Skin epidermis (tissue), 12 donors: ENCODE measurements at regions not wholly inside any gene's neighbourhood (a gene's known extent, or its start where the extent isn't known, plus 50 kb on each side); places are given as distances from the start of the nearest gene placed in this dataset.
"Not testable (repeated sequence)": the region's sequence is repeated elsewhere in the genome, so short reads cannot be mapped to it uniquely, and the experiment has no call there.

ENCODE experiments used
- H3K27ac ChIP-seq, 21 experiments: fragments of 200-600 bp; sonication (generic) in 11 of 21; one replicate each; pipeline ENCODE4 v1.5.0; 2020; ENCODE audit warnings: mild to moderate bottlenecking in 3 of 21, inconsistent platforms in 2 of 21, moderate library complexity in 2 of 21
- H3K4me3 ChIP-seq, 7 experiments: fragments of 200-600 bp; sonication (generic) in 2 of 7; one replicate each; pipeline ENCODE4 v1.5.0; 2020; ENCODE audit warnings: inconsistent platforms in 2 of 7, mild to moderate bottlenecking in 2 of 7, moderate library complexity in 1 of 7

GRCh38 chrX:115906881-115907280 lies 263.7 kb upstream of the AGTR2 start:
- Histone ChIP-seq H3K27ac (no peak overlapping the region), H3K4me3 (no peak overlapping the region)

- Histone ChIP-seq H3K4me3 (no peak overlapping the region), H3K27ac (no peak overlapping the region)
Observed at GRCh38 chrX:115909017-115909416, 261.5 kb upstream of the AGTR2 start.

GRCh38 chrX:115911967-115912366 lies 258.6 kb upstream of the AGTR2 start:
- Histone ChIP-seq H3K4me3 (no peak overlapping the region), H3K27ac (no peak overlapping the region)

DNA sequence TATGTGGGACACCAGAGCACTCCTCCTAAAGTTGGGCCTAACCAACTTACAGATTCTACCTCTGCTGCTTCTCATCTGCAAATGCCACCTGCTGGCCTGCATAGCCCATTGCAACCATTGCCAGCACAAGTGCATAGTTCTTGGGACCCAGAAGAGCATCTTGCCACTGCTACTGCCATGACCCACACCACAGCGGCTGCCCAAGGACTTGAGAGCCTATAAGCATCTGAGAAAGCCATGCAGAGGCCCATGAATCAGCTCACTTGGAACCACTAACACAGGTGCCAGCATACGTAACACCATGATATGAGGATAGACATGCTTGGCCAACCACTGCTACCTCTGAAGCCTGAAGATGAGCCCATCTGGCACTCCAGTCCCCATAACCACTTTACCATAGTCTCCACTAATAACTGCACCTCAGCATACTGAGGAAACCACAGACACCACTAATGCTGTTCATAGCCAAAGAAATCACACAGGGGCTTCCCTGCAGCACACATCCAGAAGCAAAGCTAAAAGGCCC lies 258.1 kb upstream of the AGTR2 start:
- no peak overlapping the region for H3K4me3 ChIP-seq
- H3K27ac ChIP-seq = no peak overlapping the region

DNA sequence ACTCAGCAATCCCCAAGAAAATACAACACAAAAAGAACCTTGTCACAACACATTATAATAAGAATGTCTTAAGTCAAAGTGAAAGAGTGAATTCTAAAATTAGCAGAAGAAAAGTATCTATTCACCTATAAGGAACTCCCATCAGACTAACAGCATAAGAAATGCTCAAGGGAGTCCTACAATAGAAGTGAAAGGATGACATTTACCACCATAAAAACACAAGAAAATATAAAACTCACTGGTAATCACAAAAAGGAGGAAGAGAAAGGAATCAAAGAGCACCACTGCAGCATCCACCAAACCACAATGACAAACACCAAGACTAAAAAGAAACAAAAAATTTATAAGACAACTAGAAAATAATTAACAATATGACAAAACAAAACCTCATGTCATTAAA lies 257.0 kb upstream of the AGTR2 start:
- Histone ChIP-seq H3K4me3 (no peak overlapping the region), H3K27ac (no peak overlapping the region)

GRCh38 chrX:115915625-115916024 lies 254.9 kb upstream of the AGTR2 start:
- H3K27ac ChIP-seq, H3K4me3 ChIP-seq: not testable (repeated sequence)

GRCh38 chrX:115929480-115929879 lies 241.1 kb upstream of the AGTR2 start:
- no peak overlapping the region for H3K27ac ChIP-seq
- no peak overlapping the region for H3K4me3 ChIP-seq

DNA sequence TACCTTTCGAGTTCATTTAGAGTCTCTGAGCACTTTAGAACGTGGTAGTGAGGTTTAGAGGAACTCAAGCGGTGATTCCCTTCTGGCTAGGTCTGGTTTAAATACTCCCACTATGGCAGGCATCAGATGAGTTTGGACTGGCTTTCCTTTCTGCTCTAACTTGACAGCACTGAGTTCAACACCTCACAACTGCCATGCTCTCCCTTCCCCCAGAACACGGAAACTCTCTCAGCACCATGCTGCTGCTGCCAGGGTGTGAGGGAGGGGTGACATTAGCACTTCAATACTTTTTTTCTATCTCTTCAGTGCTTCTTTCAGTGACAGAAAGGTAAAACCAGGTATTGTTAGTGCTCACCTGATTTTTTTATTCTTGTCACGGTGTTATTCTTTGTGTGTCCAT lies 234.5 kb upstream of the AGTR2 start:
- no peak overlapping the region for H3K27ac ChIP-seq
- H3K4me3 ChIP-seq = no peak overlapping the region

- H3K4me3 ChIP-seq = no peak overlapping the region
- H3K27ac ChIP-seq = no peak overlapping the region
Observed at GRCh38 chrX:115939070-115939469, 231.5 kb upstream of the AGTR2 start.

GRCh38 chrX:115939636-115940160 lies 230.8 kb upstream of the AGTR2 start:
- no peak overlapping the region for H3K27ac ChIP-seq
- no peak overlapping the region for H3K4me3 ChIP-seq

DNA sequence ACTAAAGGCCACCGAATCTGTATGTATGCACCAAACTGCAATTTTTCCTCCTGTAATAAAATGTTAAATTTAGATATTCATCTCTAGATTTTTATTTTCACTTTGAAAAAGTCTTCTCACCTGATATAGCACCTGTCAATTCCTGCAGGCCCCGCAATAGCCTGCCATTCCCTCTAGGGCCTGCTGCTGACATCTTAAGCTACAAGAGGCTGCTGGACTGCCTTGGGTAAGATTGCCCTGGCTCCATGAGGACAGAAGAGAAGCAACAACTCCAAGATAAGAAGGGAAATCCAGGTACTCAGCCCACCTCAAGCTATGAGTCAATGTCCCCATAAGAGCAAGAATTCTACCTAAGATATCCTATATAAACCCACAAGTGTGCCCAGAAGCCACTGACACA lies 230.2 kb upstream of the AGTR2 start:
- no peak overlapping the region for H3K27ac ChIP-seq
- no peak overlapping the region for H3K4me3 ChIP-seq

- Histone ChIP-seq H3K27ac (no peak overlapping the region), H3K4me3 (no peak overlapping the region)
Observed at GRCh38 chrX:115940888-115941332, 229.6 kb upstream of the AGTR2 start.

DNA sequence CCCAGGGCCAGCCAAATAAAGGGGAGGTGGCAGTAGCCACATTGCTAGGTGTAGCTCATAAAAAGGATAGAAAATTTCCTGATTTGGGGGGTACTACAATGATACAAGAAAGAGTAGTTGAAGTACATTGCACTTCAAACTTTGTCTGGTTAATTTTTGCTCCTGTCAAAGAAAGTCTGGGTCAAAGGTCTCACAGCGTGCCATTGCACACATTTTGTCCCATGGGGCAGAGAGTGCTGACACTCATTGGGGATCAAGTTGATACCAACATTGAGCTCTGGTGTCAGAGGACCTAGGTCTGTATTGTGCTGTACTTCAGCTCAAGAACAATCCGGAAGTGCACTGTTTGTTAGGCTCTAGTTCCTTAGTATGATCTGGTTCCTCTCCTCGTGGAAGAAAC lies 229.2 kb upstream of the AGTR2 start:
- Histone ChIP-seq H3K27ac (no peak overlapping the region), H3K4me3 (no peak overlapping the region)

DNA sequence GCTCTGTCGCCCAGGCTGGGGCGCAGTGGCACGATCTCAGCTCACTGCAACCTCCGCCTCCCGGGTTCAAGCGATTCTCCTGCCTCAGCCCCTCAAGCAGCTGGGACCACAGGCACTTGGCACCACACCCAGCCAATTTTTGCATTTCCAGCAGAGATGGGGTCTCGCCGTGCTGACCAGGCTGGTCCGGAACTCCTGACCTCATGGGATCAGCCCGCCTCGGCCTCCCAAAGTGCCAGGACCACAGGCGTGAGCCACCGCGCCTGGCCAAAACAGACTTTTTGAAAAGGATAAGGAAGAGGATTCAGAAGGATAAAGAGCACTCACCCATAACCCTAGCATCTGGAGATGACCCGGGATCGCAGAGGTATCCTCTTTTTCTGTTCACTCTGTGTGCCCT lies 224.5 kb upstream of the AGTR2 start:
- H3K4me3 ChIP-seq = no peak overlapping the region
- no peak overlapping the region for H3K27ac ChIP-seq

GRCh38 chrX:115948018-115948923 lies 222.3 kb upstream of the AGTR2 start:
- Histone ChIP-seq H3K27ac (no peak overlapping the region), H3K4me3 (no peak overlapping the region)

DNA sequence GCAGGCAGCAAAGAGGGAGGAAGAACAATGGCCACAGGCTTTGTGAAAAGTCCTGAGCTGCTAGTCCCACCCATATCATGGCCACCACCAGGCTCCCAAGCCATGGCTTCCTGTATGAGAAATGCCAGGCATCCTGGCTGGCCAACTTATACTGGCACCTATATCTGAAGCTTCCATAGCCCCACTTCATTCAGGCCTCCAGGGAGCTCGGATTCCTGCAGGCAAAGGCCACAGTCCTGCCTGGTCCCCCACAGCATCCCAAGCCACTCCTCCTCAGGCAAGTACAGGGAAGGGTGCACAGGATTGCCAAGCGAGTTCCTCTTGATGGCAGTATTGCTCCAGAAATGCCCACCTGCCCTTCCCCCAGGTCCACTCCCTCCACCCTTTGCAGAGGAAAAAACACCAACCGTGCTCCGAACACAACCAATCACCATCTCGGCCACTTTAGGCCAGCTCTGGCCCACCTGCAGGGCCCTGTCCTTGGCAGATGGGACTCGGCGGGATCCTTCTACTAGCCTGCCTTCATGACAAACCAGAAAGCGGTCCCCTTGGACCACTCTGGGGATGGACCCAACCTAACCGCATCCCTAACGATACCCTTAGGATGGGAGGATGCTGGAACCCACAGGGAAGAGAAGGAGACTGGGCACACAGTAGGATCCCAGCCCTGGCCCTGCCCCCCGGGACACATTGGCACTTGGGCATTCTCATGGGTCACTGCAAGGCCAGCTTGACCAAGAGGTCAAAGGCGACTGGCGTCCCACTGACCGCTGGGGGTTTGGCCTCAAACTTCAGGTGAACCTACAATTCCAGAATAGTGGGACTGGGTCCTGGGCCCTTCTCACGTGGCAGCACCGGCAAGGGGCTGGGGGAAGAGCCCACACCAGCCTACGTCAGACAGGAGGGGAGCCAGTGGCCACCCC lies 220.4 kb upstream of the AGTR2 start:
- H3K27ac ChIP-seq = no peak overlapping the region

DNA sequence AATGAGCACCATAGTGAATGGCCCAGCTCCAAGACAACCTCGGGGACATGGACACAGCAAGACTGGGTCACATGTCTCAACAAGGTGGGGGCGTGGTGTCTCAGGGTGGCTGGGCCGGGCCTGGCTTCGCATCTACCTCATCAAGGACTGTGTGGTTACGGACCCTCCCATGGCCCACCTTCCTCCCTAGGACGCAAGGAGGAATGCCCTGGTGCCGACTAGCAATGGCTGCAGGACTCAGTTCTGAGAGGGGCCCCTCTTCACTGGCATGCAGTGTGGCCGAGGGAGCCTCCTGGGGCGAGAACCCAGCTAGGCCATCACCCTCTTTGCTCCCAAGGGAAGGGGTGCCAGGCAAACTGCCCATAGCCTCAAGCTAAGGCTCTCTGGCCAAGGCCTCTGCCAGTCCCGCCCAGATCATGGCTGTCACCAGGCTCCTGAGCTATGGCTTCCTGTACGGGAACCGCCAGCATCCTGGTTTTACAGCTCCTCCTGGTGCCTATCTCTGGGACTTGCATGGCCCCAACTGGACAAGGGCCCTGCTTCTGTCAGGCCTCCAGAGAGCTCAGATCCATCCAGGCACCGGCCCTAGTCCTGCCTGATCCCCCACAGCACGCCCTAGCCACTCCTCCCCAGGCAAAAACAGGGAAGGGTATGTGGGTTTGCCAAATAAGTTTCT lies 218.0 kb upstream of the AGTR2 start:
- no peak overlapping the region for H3K27ac ChIP-seq

More for the DNA sequence above, 220.4 kb upstream of the AGTR2 start:
- H3K4me3 ChIP-seq = no peak overlapping the region

DNA sequence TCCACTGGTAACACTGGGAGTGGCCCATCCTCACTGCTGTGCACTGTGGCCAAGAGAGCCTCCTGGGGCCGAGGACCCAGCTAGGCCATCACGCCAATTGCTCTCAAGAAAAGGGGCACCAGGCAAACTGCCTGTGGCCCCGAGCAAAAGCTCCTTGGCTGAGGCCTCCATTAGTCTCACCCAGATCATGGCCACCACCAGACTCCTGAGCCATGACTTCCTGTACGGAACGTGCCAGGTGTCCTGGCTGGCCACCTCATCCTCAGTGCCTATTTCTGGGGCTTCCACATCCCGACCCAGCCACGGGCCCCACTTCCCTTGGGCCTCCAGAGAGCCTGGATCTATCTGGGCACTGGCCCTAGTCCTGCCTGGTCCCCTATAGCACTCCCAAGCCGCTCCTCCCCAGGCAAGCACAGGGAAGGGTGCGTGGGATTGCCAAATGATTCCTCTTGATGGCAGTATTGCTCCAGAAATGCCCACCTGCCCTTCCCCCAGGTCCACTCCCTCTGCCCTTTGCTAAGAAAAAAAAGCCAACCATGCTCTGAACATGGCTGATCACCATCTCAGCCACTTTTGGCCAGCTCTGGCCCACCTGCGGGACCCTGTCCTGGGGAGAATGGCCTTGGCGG lies 212.6 kb upstream of the AGTR2 start:
- no peak overlapping the region for H3K4me3 ChIP-seq
- H3K27ac ChIP-seq = no peak overlapping the region

More for the DNA sequence above, 218.0 kb upstream of the AGTR2 start:
- H3K4me3 ChIP-seq = no peak overlapping the region

DNA sequence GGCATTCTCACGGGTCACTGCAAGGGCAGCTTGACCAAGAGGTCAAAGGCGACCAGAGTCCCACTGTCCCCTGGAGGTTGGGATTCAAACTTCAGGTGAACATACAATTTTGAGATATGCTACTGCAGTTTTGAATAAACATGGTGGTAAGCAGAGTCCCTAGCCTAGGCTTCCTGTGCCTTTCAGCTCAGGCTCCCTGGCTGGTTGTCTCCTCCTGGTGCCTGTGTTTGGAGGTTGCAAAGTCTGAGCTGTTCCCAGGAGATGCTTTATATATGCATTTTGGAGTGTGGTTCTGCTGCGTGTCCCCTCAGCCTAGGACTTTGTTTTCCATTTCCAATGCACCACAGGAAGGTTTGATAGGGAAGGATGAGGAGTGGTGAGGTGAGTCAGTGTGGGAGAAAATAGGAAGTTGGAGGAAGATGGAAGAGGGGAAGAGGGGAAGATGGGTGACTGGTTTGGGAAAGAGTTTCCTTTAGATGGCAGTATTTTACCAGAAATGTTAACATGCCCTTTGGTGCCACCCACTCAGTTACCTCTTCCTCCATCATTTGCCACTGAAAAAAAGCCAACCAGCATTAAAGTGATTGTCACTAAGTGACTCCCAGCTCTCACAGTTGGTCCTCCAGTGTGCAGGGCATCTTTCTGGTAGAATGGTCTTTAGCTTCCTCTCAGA lies 211.7 kb upstream of the AGTR2 start:
- Histone ChIP-seq H3K4me3 (no peak overlapping the region), H3K27ac (no peak overlapping the region)
